OCI-LY7 (cell line): ENCODE measurements at regions not wholly inside any gene's neighbourhood (a gene's known extent, or its start where the extent isn't known, plus 50 kb on each side); places are given as distances from the start of the nearest gene placed in this dataset.

ENCODE experiments used
- BruUV-seq: library from RNA; stranded (reverse); fragments of 400-500 nt; replicated peaks from 2 replicates; lab custom pipeline; 2021; lab: Mats Ljungman, UMichigan
- CTCF ChIA-PET: fragments of 300-600 bp; sonication (Branson Sonifier 250); formaldehyde crosslinking; loops from one replicate; lab custom pipeline; 2022; ENCODE audit warnings: antibody characterized with exemption; ENCODE audit not compliant: unreplicated experiment; lab: Charles Lee
- POLR2A ChIA-PET: fragments of 300-600 bp; sonication (Branson Sonifier 250); formaldehyde crosslinking; loops from one replicate; lab custom pipeline; 2022; ENCODE audit warnings: antibody characterized with exemption; lab: Charles Lee
- DNase-seq: peaks from one replicate; pipeline ENCODE4 v3.0.0-alpha.2; 2015; ENCODE audit warnings: low spot score
- H2AFZ ChIP-seq: fragments of 200-600 bp; sonication (generic), shearing (Covaris generic); 2 replicates; pipeline ENCODE4 v1.6.1; 2014; ENCODE audit warnings: mild to moderate bottlenecking, antibody characterized with exemption, low read length, moderate library complexity
- H3K27ac ChIP-seq: fragments of 200-600 bp; sonication (generic); 2 replicates; pipeline ENCODE4 v1.5.1; 2014; ENCODE audit warnings: mixed run types, low read depth, mild to moderate bottlenecking, moderate library complexity, low read length, inconsistent platforms; ENCODE audit not compliant: poor library complexity, severe bottlenecking
- H3K36me3 ChIP-seq: fragments of 200-600 bp; sonication (generic); 2 replicates; pipeline ENCODE4 v1.6.1; 2014; ENCODE audit warnings: mild to moderate bottlenecking, antibody characterized with exemption, low read length, moderate library complexity, mixed read lengths; ENCODE audit not compliant: insufficient read depth
- H3K4me1 ChIP-seq: fragments of 200-600 bp; sonication (generic); 2 replicates; pipeline ENCODE4 v1.5.1; 2014; ENCODE audit warnings: mild to moderate bottlenecking, low read length; ENCODE audit not compliant: insufficient read depth, poor library complexity, severe bottlenecking
- H3K4me2 ChIP-seq: fragments of 200-600 bp; sonication (generic); 2 replicates; pipeline ENCODE4 v1.6.1; 2014; ENCODE audit warnings: mild to moderate bottlenecking, low read length
- H3K4me3 ChIP-seq: fragments of 200-600 bp; sonication (generic); 2 replicates; pipeline ENCODE4 v1.5.1; 2014; ENCODE audit warnings: mild to moderate bottlenecking, low read depth, low read length; ENCODE audit not compliant: poor library complexity, severe bottlenecking
- H3K79me2 ChIP-seq: fragments of 200-600 bp; sonication (generic); 2 replicates; pipeline ENCODE4 v1.6.1; 2016; ENCODE audit warnings: low read depth, mild to moderate bottlenecking, low read length, moderate library complexity, mixed read lengths; ENCODE audit not compliant: insufficient read depth
- H3K9me2 ChIP-seq: fragments of 200-600 bp; sonication (generic); 2 replicates; pipeline ENCODE4 v1.6.1; 2016; ENCODE audit warnings: mild to moderate bottlenecking, low read length, mixed read lengths; ENCODE audit not compliant: insufficient read depth
- H3K9me3 ChIP-seq: fragments of 200-600 bp; sonication (generic); 2 replicates; pipeline ENCODE4 v1.6.1; 2014; ENCODE audit warnings: mild to moderate bottlenecking, mixed run types, low read length, mixed read lengths
- H4K20me1 ChIP-seq: fragments of 200-600 bp; sonication (generic); 2 replicates; pipeline ENCODE4 v1.6.1; 2014; ENCODE audit warnings: mild to moderate bottlenecking, antibody characterized with exemption, low read length, moderate library complexity, mixed read lengths; ENCODE audit not compliant: insufficient read depth
- CTCF ChIP-seq: fragments of 200-600 bp; sonication (generic); conservative IDR thresholded peaks from 2 replicates; pipeline ENCODE4 v1.5.1; 2014; ENCODE audit warnings: mild to moderate bottlenecking, antibody characterized with exemption, low read length, moderate library complexity, mixed read lengths
- EZH2phosphoT487 ChIP-seq: fragments of 200-600 bp; sonication (generic); IDR thresholded peaks from 2 replicates; pipeline ENCODE4 v1.6.1; 2018; ENCODE audit warnings: low read depth, borderline replicate concordance, mild to moderate bottlenecking, mixed run types, antibody characterized with exemption, low read length, moderate library complexity, mixed read lengths
- intact Hi-C: fragments of 100-400 bp; cut with micrococcal nuclease; formaldehyde crosslinking; loops from one replicate; pipeline ENCODE4 v1.10.0; 2022; ENCODE audit not compliant: unreplicated experiment

- DNase-seq: no peak
- H3K36me3 ChIP-seq: no peaks in the 10 kb centered on the region
- TF ChIP-seq EZH2phosphoT487 (no peak), CTCF (no peak)
- intact Hi-C loops: no loop called here
- H3K9me2 ChIP-seq: no peaks in the 10 kb centered on the region
- no peaks in the 10 kb centered on the region for H3K9me3 ChIP-seq
- no peak overlapping the region for H3K27ac ChIP-seq
- no peak overlapping the region for H2AFZ ChIP-seq
- H3K4me2 ChIP-seq: no peak overlapping the region
- H3K4me1 ChIP-seq: no peaks in the 10 kb centered on the region
- ChIA-PET POLR2A (interaction anchor here (0.7 kb wide), 1 partner anchor 1031 kb away, joined by 3 read pairs; no protein-coding TSS in a partner anchor), CTCF (no interaction called here)
- H3K4me3 ChIP-seq: no peak overlapping the region
- BruUV-seq: no TSS peak
- H4K20me1 ChIP-seq: no peaks in the 10 kb centered on the region
- H3K79me2 ChIP-seq: no peaks in the 10 kb centered on the region
These were observed 369.7 kb downstream of the INSIG2 start for GRCh38 chr2:118457951-118458350.

GRCh38 chr2:118449401-118449800 is 361.1 kb downstream of the INSIG2 start:
- Histone ChIP-seq H3K9me2 (no peaks in the 10 kb centered on the region), H3K79me2 (no peaks in the 10 kb centered on the region), H3K4me1 (no peaks in the 10 kb centered on the region), H2AFZ (no peak overlapping the region), H3K36me3 (no peaks in the 10 kb centered on the region), H3K4me3 (no peak overlapping the region), H3K27ac (no peak overlapping the region), H3K4me2 (no peak overlapping the region), H4K20me1 (no peaks in the 10 kb centered on the region), H3K9me3 (no peaks in the 10 kb centered on the region)
- no peak for DNase-seq
- intact Hi-C loops: no loop called here
- no TSS peak for BruUV-seq
- no peak for TF ChIP-seq EZH2phosphoT487
- TF ChIP-seq CTCF: no peak
- CTCF ChIA-PET: no interaction called here
- POLR2A ChIA-PET: interaction anchor here (0.7 to 0.8 kb wide), 2 partner anchors 14 to 57 kb away, joined by 3 read pairs; no protein-coding TSS in a partner anchor

- Histone ChIP-seq H3K4me1 (no peaks in the 10 kb centered on the region), H4K20me1 (no peaks in the 10 kb centered on the region), H3K4me3 (no peak overlapping the region), H2AFZ (no peak overlapping the region), H3K9me3 (no peaks in the 10 kb centered on the region), H3K79me2 (no peaks in the 10 kb centered on the region), H3K9me2 (no peaks in the 10 kb centered on the region), H3K36me3 (no peaks in the 10 kb centered on the region), H3K4me2 (no peak overlapping the region), H3K27ac (no peak overlapping the region)
- CTCF ChIA-PET: no interaction called here
- DNase-seq: no peak
- POLR2A ChIA-PET: no interaction called here
- intact Hi-C loops: no loop called here
- TF ChIP-seq EZH2phosphoT487 (no peak), CTCF (no peak)
- BruUV-seq: no TSS peak
These were observed 355.3 kb downstream of the INSIG2 start for GRCh38 chr2:118443596-118443995.
